Body of pancreas (tissue), 4 donors: ENCODE measurements at regions not wholly inside any gene's neighbourhood (a gene's known extent, or its start where the extent isn't known, plus 50 kb on each side); places are given as distances from the start of the nearest gene placed in this dataset.

Source experiments
- ATAC-seq: fragments of 150-250 bp; one replicate; pipeline ENCODE4 v1.9.1; 2016
- DNase-seq, 4 donors: peaks; one replicate each; pipeline ENCODE4 v3.0.0-alpha.2; 2019
- H3K27ac ChIP-seq, 4 donors: fragments of 200-600 bp; sonication (generic); 1 replicate in 3 of 4; 2 replicates in 1 of 4; pipeline versions ENCODE4 v1.5.1 to v1.6.1; 2016 to 2019; ENCODE audit warnings: mild to moderate bottlenecking in 1 of 4, mixed read lengths in 1 of 4, moderate library complexity in 1 of 4
- H3K27me3 ChIP-seq, 2 donors: fragments of 200-600 bp; sonication (generic); one replicate each; pipeline ENCODE4 v1.6.0; 2016; ENCODE audit warnings: mild to moderate bottlenecking in 1 of 2
- H3K36me3 ChIP-seq, 2 donors: fragments of 200-600 bp; sonication (generic); replicated peaks in 1 of 2; 2 replicates each; pipeline ENCODE4 v1.5.1; 2016; ENCODE audit warnings: low read depth in 2 of 2; ENCODE audit not compliant: insufficient read depth in 1 of 2
- H3K4me1 ChIP-seq: fragments of 200-600 bp; sonication (generic); one replicate; pipeline ENCODE4 v1.6.0; 2016
- H3K4me3 ChIP-seq, 2 donors: fragments of 200-600 bp; sonication (generic); 1 replicate in 1 of 2; 2 replicates in 1 of 2; pipeline ENCODE4 v1.5.1; 2016 to 2019
- H3K9me3 ChIP-seq, 3 donors: fragments of 200-600 bp; sonication (generic); 1 replicate in 2 of 3; 2 replicates in 1 of 3; pipeline ENCODE4 v1.5.1; 2016
- POLR2A ChIP-seq, 3 donors: fragments of 450-650 bp; IDR thresholded peaks; one replicate each; pipeline ENCODE4 v1.6.1; 2016; ENCODE audit warnings: antibody characterized with exemption in 3 of 3, mild to moderate bottlenecking in 2 of 3
- WGBS, 2 donors: methylation state at CpG; one replicate each; pipeline ENCODE4 v1.1.5; 2017; 5-methylcytosine and 5-hydroxymethylcytosine counted together
- intact Hi-C: fragments of 100-400 bp; cut with DNase I; formaldehyde crosslinking; loops from one replicate; pipeline ENCODE4 v1.15.1; 2023
- TF ChIP-seq, protein P1 (sequence below), 7 experiments: fragments of 450-650 bp in 4 of 7; fragments of 200-600 bp in 3 of 7; sonication (generic) in 3 of 7; IDR thresholded peaks; one replicate each; pipeline ENCODE4 v1.5.1; 2016 to 2019; ENCODE audit warnings: antibody characterized with exemption in 7 of 7

DNA sequence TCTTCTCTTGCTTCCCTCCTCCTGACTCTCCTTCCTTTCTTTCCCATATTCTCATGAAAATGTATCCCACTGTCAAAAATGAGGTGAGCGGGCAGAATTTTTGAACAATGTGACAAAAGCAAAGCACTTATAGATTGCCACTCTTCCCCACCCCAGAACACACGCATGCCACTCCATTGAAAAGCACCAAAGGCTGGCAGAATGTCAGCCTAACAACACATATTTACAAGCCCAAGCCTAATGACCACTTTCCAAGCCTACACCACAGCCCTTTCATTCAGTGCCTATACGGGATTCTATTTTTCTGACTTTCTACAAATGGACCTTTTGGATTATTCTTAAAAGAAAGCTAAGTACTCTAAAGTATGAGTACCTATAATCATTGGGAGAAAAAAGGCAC lies 62.9 kb upstream of the METAP2 start:
- Histone ChIP-seq H3K4me1 (peaks cover 11% of the 10 kb centered on the region), H3K36me3 (no peaks in the 10 kb centered on the region), H3K27ac (peak overlapping the region; percentile 39 to 64 (median 49)), H3K9me3 (no peaks in the 10 kb centered on the region), H3K27me3 (no peaks in the 10 kb centered on the region), H3K4me3 (no peak overlapping the region)
- DNase-seq (no peak), ATAC-seq (no peak)
- no peak for TF ChIP-seq POLR2A (IDR thresholded peaks at IDR 0.05)
- TF ChIP-seq, protein P1, sequence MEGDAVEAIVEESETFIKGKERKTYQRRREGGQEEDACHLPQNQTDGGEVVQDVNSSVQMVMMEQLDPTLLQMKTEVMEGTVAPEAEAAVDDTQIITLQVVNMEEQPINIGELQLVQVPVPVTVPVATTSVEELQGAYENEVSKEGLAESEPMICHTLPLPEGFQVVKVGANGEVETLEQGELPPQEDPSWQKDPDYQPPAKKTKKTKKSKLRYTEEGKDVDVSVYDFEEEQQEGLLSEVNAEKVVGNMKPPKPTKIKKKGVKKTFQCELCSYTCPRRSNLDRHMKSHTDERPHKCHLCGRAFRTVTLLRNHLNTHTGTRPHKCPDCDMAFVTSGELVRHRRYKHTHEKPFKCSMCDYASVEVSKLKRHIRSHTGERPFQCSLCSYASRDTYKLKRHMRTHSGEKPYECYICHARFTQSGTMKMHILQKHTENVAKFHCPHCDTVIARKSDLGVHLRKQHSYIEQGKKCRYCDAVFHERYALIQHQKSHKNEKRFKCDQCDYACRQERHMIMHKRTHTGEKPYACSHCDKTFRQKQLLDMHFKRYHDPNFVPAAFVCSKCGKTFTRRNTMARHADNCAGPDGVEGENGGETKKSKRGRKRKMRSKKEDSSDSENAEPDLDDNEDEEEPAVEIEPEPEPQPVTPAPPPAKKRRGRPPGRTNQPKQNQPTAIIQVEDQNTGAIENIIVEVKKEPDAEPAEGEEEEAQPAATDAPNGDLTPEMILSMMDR (IDR thresholded peaks at IDR 0.05): no peak
- intact Hi-C loops: no loop called here
- WGBS, 2 donors: 55 to 73% methylated on average over 3 of the region's 3 CpGs

DNA sequence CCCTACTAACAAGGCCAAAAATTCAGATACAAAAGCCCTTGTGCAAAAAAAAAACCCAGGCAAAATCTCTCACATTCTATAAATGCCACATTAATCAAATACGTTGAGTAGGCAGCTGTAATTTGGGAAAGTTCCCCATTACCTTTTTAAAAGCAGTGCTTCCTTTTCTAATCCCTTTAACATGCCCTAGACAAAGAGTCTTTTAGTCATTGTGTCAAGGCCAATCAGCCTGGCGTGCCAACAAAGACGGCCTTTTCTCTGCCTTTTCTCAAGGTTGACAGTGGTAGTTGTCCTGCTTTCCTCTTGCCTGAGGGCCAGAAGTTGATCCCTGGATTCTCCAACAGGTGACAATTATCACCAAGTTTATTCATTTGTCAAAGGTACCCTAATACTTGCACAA lies 62.5 kb upstream of the METAP2 start:
- Histone ChIP-seq H3K4me3 (no peak overlapping the region), H3K4me1 (peaks cover 11% of the 10 kb centered on the region), H3K36me3 (no peaks in the 10 kb centered on the region), H3K9me3 (no peaks in the 10 kb centered on the region), H3K27me3 (no peaks in the 10 kb centered on the region), H3K27ac (peak overlapping the region in 3 of 4 donors; percentile 45 to 64 (median 53))
- intact Hi-C loops: no loop called here
- 42 to 50% methylated on average over 3 of the region's 3 CpGs for WGBS, 2 donors
- TF ChIP-seq, protein P1 (IDR thresholded peaks at IDR 0.05): no peak
- DNase-seq (peak in 2 of 4 donors; percentile 15 to 21), ATAC-seq (peak; percentile 62)

DNA sequence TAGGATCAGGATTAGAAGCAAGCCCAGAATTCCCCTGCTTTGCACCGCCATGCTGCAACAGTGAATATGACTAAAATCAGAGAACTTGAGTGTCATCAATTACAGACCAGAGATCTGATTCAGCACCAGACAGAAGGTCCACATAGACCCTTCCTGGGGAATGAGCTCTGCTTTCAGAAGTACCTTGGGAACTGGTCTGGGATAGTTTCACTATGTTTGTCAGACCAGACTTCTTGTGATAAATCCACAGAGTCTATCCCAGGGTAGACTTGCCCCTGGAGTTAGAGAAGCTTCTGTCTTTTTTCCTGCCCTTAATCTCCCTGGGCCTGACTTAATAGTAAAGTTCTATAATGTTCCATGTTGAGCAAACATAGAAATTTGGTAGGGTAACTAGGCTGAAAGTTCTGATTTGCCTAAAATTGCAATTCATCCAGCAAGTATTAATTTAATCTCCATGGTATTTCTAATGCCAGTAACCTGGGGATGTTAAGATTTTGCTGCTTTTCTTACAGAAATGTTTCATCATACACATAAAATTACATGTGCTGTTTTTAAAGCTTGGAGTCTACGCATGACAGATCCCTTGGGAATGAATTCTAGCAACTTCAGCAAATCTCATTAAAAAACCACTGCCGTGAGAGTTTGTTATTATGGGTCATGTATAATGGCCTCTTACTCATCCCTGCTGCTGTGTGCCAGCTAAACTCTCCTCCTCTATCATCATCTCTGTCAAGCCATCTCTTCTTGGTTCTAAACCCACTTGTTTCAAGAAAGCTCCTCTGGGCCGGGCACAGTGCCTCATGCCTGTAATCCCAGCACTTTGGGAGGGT lies 61.3 kb upstream of the METAP2 start:
- Histone ChIP-seq H3K9me3 (no peaks in the 10 kb centered on the region), H3K4me1 (peaks cover 11% of the 10 kb centered on the region), H3K36me3 (no peaks in the 10 kb centered on the region), H3K4me3 (no peak overlapping the region), H3K27ac (no peak overlapping the region), H3K27me3 (no peaks in the 10 kb centered on the region)
- TF ChIP-seq, protein P1 (IDR thresholded peaks at IDR 0.05): no peak
- TF ChIP-seq POLR2A (IDR thresholded peaks at IDR 0.05): no peak
- ATAC-seq (peak; percentile 24), DNase-seq (no peak)
- intact Hi-C loops: no loop called here
- 70 to 81% methylated on average over 4 of the region's 4 CpGs for WGBS, 2 donors

DNA sequence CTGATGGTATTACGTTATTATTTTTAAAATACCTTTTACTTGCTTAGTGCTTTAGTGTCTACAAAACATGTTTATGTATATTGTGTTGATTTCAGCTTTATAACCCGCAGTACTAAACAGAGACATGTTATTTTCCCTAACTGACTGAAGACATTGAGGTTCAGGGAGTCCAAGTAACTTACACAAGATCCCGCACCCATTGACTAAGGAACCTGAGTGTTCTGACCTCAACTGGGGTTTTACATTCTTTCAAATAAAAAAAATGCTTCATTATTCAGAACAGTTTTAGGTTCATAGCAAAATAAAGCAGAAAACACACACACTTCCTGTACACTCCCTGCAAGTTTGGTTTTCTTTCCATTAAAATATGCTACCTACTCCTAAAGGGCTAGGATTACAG lies 60.4 kb upstream of the METAP2 start:
- intact Hi-C loops: no loop called here
- Histone ChIP-seq H3K4me3 (no peak overlapping the region), H3K27ac (no peak overlapping the region), H3K4me1 (peaks cover 11% of the 10 kb centered on the region), H3K36me3 (no peaks in the 10 kb centered on the region), H3K9me3 (no peaks in the 10 kb centered on the region), H3K27me3 (no peaks in the 10 kb centered on the region)
- TF ChIP-seq, protein P1 (IDR thresholded peaks at IDR 0.05): no peak
- DNase-seq (no peak), ATAC-seq (no peak)
- WGBS, 2 donors: 93 to 96% methylated on average over 3 of the region's 3 CpGs

DNA sequence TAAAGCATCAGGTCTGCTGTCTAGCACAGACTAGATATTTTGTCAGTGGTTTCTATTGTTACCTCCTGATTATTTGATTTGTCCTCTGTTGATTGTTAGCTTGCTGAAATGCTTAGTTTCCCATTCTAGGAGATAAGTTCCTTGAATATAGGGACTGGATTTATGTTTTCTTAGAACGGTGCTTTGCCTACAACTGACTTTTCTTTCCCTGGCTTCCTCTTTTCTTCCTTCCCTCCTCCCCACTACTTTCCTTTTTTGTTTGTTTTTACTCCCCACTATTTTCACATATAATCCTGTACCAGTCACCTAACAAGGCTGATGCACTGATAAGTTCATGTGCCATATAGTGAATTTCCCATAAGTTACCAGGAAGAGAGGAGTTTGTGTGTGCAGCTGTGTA lies 58.5 kb upstream of the METAP2 start:
- intact Hi-C loops: no loop called here
- Histone ChIP-seq H3K36me3 (no peaks in the 10 kb centered on the region), H3K4me3 (no peak overlapping the region), H3K9me3 (no peaks in the 10 kb centered on the region), H3K4me1 (peaks cover 11% of the 10 kb centered on the region), H3K27me3 (no peaks in the 10 kb centered on the region), H3K27ac (no peak overlapping the region)
- ATAC-seq (no peak), DNase-seq (no peak)
- TF ChIP-seq, protein P1 (IDR thresholded peaks at IDR 0.05): no peak
- no peak for TF ChIP-seq POLR2A (IDR thresholded peaks at IDR 0.05)
- 69 to 88% methylated on average over 1 of the region's 1 CpG for WGBS, 2 donors
